GM21786 (cell line): ENCODE measurements at regions not wholly inside any gene's neighbourhood (a gene's known extent, or its start where the extent isn't known, plus 50 kb on each side); places are given as distances from the start of the nearest gene placed in this dataset.

Experiments
- ATAC-seq: cut with Tn5 transposase; IDR thresholded peaks from one replicate; pipeline ENCODE4 v1.9.1; 2021; ENCODE audit not compliant: unreplicated experiment

GRCh38 chr3:83302091-83302490 is 1540.6 kb upstream of the GBE1 start:
- no peak for ATAC-seq

DNA sequence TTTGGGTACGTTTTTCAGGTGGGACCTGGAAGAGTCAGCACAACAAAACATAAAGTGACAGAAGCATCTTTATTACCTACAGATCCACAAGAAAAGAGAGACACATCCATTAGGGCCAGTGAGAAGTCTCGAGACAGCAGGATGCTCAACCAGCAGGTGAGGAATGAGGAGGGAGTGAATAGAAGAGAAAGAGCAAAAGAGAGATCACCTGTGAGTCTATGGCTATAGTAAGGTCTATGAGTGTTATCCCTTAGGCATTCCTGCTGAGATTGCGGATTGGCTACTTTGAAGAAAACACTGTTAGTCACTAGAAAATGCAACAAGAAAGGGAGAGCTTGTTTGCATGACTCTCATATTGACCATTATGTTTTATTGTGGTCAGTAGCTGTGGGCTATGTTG is 1556.2 kb upstream of the GBE1 start:
- no peak for ATAC-seq

- ATAC-seq: no peak
Measured at GRCh38 chr3:83320726-83321125, 1559.3 kb upstream of the GBE1 start.

- no peak for ATAC-seq
Measured at GRCh38 chr3:83321457-83321856, 1560.0 kb upstream of the GBE1 start.

GRCh38 chr3:83321891-83322290 is 1560.4 kb upstream of the GBE1 start:
- ATAC-seq: no peak

GRCh38 chr3:83354205-83354604 is 1592.8 kb upstream of the GBE1 start:
- no peak for ATAC-seq

DNA sequence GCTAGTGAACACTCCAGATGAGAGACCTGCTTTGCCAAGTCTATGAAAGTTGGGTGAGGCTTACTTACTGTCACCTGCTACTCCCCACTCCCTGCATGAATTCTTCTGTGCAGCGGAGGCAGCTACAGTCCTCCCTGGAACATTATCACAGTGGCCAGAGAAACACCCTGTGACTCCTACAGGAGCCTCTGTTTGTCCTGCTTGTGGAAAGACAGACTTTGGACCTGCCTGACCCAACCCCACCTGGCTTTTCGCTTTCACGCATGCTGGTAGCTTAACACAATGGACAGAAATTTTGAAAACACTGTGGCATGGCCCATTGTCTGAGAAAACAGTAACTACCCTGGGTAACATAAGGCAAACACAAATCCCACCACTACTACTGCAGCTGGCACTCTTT is 1565.5 kb upstream of the CADM2 start:
- no peak for ATAC-seq

DNA sequence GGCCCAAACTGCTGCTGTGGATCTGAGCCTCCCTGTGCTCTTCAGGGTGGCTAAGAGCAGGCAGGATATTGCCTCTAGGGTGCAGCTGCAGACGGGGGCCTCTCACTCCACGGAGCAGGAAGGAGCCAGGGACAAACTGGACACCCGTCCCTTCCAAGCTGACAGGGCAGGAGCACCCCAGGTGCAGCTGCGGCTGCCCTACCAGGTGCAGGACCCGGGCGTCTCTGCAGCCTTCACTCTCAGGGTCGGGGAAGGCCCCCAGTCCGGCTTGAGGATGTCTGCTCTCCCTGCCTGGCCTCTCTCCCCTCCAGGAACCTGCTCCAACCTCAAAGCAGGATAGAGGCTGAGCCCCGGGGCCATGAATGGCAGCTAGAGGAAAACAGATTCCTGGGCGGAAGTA is 1554.9 kb upstream of the CADM2 start:
- ATAC-seq: no peak

- no peak for ATAC-seq
Measured at GRCh38 chr3:83426300-83426699, 1532.5 kb upstream of the CADM2 start.

DNA sequence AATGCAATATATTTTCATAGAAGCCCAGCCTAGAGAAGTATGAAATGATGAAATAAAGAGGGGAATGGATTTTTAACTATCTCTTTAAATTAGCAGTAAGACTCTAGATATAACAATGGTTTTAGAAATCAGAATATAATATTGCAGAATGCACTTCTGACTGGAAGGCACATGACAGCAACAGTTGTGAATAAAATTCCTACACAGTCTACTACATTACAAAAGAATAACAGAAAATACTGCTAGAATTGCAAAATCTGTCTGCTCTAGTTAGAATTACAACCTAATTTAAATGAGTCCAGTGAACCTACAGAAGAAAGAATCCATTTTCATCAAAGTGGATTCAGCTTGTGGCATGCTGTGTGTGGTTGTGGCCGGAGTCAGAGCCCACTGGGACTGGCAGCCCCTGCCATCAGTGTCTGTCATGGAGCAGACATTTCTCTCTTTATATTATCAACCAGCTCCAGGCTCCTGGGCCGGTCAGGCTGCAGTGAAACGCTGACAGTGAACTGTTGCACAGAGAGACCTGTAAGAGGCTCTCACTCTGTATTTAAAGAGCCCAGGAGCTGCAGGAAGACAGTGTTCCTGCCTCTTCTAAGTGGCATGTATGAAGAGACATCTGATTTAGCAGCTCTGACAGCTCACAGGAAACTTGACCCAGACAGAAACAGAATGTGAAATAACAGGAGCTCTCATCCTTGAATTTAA is 1523.8 kb upstream of the CADM2 start:
- ATAC-seq: no peak

- no peak for ATAC-seq
Measured at GRCh38 chr3:83438188-83438587, 1520.6 kb upstream of the CADM2 start.

GRCh38 chr3:83453056-83453455 is 1505.7 kb upstream of the CADM2 start:
- no peak for ATAC-seq

DNA sequence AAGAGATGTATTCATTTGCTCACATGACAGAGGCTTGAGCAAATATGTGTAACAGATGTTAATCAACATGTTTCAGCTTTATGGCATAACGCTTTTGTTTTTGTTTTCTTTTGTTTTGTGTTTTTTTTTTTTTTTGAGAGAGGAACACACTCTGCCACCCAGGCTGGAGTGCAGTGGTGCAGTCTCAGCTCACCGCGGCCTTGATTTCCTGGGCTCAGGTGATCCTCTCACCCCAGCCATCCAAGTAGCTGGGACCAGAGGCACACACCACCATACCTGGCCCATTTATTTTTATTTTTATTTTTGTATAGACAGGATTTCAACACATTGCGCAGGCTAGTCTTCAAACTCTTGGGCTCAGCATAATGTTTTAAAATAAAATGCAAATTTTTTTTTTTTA is 1504.4 kb upstream of the CADM2 start:
- ATAC-seq: no peak

- ATAC-seq: no peak
Measured at GRCh38 chr3:83457551-83457950, 1501.2 kb upstream of the CADM2 start.

DNA sequence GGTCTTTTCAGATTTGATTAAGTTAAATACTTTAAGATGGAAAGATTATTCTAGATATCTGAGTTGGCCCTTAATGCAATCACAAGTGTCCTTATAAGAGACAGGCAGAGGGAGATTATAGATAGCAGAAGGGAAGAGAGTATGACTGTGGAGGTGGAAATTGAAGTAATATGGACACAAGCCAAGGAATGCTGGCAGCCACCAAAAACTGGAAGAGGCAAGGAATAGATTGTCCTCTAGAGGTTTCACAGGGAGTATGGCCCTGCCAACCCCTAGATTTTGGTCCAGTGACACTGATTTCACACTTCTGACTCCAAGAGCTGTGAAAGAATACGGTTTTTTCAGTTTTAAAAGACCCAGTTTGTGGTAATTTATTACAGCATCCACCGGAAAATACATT is 1498.7 kb upstream of the CADM2 start:
- ATAC-seq: no peak

- ATAC-seq: no peak
Measured at GRCh38 chr3:83461411-83461810, 1497.4 kb upstream of the CADM2 start.

GRCh38 chr3:83477563-83477962 is 1481.2 kb upstream of the CADM2 start:
- no peak for ATAC-seq

DNA sequence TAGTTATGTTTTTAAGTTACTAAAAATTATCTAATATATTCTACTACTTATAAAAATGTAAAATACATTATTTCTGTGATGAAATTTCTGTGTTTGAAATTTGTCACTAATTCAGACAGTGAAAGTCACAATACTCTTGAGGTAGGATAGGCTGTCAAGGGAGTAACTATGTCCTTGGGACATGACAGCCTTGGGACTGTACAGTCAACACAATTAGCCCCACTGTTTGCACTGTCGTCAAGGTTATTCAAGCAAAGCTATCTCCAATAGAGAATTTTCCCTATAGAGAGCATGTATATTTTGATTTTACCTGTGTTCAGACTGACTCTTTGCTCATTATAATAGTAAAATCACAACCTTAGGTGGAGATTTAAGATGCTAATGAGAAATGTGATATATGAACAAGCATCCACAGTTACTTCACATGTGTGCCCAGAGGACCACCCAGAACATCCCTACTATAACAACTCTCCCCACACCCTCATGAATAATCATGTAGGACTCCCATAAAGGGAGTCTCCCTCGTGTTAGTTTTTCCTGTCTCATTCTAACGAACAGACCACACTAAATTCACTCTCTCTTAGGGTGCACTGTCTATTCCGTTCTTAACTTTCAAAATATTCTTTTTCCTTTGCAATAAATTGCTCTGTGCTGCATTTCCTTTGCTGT is 1476.3 kb upstream of the CADM2 start:
- ATAC-seq: no peak

GRCh38 chr3:83496462-83496861 is 1462.3 kb upstream of the CADM2 start:
- ATAC-seq: no peak

DNA sequence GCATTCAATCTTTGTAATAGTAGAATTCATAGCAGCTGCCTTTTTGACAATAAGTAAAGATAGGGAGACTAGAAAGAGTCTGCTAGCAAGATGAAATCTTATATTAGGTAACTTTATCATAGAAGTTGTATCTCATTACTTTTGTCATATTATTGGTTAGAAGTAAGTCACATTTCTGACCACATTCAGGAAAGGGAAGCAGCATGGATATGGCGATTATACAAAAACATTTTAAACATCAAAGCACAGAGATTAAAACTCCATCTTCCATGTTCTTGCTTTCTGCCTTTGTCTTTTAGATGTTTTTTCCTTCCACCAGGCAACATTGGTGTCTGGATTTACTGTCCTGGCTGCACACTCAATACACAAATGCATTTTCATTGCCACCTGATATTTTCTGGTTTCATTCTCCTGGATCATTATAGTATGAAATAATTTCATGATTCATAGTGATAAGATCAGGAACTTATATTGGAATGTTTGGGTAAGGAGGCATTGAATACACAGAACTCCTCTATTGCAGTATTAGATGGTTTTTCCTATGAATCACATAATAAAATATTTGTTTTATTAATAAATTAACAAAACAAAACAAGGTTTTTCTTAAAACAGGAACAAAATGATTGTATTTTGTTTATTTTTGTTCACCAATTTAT is 1460.3 kb upstream of the CADM2 start:
- no peak for ATAC-seq

GRCh38 chr3:83500422-83500821 is 1458.4 kb upstream of the CADM2 start:
- no peak for ATAC-seq

GRCh38 chr3:83500931-83501330 is 1457.9 kb upstream of the CADM2 start:
- ATAC-seq: no peak
